ENCODE measurements at regions not wholly inside any gene's neighbourhood (a gene's known extent, or its start where the extent isn't known, plus 50 kb on each side); places are given as distances from the start of the nearest gene placed in this dataset.

DNA sequence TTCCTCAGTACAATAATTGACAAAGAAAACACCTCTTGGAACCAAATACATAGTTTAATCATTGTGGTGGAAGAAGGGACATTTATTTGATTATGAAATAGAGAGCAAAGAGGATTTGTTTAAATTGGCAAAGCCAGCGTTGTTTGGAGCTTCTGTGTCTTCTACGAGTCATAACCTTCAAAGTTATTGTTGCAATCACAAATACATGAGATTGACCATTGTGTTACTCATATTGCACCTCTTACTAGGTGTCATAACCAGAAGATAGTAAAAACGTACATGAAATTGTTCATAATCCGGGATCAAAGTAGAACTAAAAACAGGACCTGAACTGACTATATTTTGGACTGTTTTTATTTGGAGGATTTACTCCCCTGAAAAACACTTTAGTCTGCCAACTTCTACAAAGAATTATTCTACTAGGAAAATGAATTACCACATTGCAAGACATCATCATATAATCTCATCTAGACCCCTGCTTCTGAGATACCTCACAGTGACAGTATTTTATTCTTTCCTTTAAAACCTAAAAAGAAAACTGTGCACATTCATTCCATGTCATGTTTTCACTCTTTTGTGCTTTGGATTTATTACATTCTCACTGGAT lies 151.7 kb upstream of the KLF7 start:
- Histone ChIP-seq H4K20me1 (ENCODE audit: low read depth) (no peaks in the 10 kb centered on the region), H3K9ac (no peak overlapping the region), H3K36me3 (no peaks in the 10 kb centered on the region), H2AFZ (replicated peaks) (no peak overlapping the region), H3K4me2 (no peak overlapping the region), H3K27ac (no peak overlapping the region), H3K79me2 (ENCODE audit: low read depth) (no peaks in the 10 kb centered on the region), H3K9me3 (ENCODE audit: low read depth) (no peaks in the 10 kb centered on the region), H3K27me3 (no peaks in the 10 kb centered on the region), H3F3A (ENCODE audit: low read depth) (no peaks in the 10 kb centered on the region), H3K4me3 (no peak overlapping the region), H3K4me1 (no peaks in the 10 kb centered on the region)
- Mint-ChIP-seq H3K36me3 (no peaks in the 10 kb centered on the region), H3K9me3 (no peaks in the 10 kb centered on the region), H3K4me1 (peaks cover 20% of the 10 kb centered on the region), H3K27me3 (ENCODE audit: insufficient read depth, low read depth) (peaks cover 5% of the 10 kb centered on the region), H3K27ac (no peak overlapping the region), H3K4me3 (no peak overlapping the region)
- TF ChIP-seq EZH2phosphoT487 (IDR thresholded peaks at IDR 0.05) (no peak), EZH2 (IDR thresholded peaks at IDR 0.05) (no peak)
- TF ChIP-seq, protein P1, sequence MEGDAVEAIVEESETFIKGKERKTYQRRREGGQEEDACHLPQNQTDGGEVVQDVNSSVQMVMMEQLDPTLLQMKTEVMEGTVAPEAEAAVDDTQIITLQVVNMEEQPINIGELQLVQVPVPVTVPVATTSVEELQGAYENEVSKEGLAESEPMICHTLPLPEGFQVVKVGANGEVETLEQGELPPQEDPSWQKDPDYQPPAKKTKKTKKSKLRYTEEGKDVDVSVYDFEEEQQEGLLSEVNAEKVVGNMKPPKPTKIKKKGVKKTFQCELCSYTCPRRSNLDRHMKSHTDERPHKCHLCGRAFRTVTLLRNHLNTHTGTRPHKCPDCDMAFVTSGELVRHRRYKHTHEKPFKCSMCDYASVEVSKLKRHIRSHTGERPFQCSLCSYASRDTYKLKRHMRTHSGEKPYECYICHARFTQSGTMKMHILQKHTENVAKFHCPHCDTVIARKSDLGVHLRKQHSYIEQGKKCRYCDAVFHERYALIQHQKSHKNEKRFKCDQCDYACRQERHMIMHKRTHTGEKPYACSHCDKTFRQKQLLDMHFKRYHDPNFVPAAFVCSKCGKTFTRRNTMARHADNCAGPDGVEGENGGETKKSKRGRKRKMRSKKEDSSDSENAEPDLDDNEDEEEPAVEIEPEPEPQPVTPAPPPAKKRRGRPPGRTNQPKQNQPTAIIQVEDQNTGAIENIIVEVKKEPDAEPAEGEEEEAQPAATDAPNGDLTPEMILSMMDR (IDR thresholded peaks at IDR 0.05), result no peak
- no peak for DNase-seq (ENCODE audit: low spot score)

- no peaks in the 10 kb centered on the region for H3K27me3 ChIP-seq
- no peaks in the 10 kb centered on the region for H4K20me1 ChIP-seq (ENCODE audit: low read depth)
- DNase-seq (ENCODE audit: low spot score), result no peak
- H3K79me2 ChIP-seq (ENCODE audit: low read depth), result no peaks in the 10 kb centered on the region
- H2AFZ ChIP-seq (replicated peaks), result no peak overlapping the region
- H3K4me1 ChIP-seq, result no peaks in the 10 kb centered on the region
- H3K9me3 Mint-ChIP-seq, result no peaks in the 10 kb centered on the region
- no peaks in the 10 kb centered on the region for H3K36me3 ChIP-seq
- H3K4me2 ChIP-seq, result no peak overlapping the region
- H3F3A ChIP-seq (ENCODE audit: low read depth), result no peaks in the 10 kb centered on the region
- no peaks in the 10 kb centered on the region for H3K9me3 ChIP-seq (ENCODE audit: low read depth)
- H3K4me3 ChIP-seq, result no peak overlapping the region
- H3K27me3 Mint-ChIP-seq (ENCODE audit: insufficient read depth, low read depth), result peaks cover 5% of the 10 kb centered on the region
- no peak overlapping the region for H3K9ac ChIP-seq
- no peak overlapping the region for H3K4me3 Mint-ChIP-seq
- no peak for TF ChIP-seq EZH2 (IDR thresholded peaks at IDR 0.05)
- TF ChIP-seq EZH2phosphoT487 (IDR thresholded peaks at IDR 0.05), result no peak
- TF ChIP-seq, protein P1 (IDR thresholded peaks at IDR 0.05), result no peak
- no peaks in the 10 kb centered on the region for H3K36me3 Mint-ChIP-seq
- H3K4me1 Mint-ChIP-seq, result peaks cover 20% of the 10 kb centered on the region
- H3K27ac Mint-ChIP-seq, result no peak overlapping the region
- no peak overlapping the region for H3K27ac ChIP-seq
Observed at GRCh38 chr2:207318181-207318628, 152.5 kb upstream of the KLF7 start.

GRCh38 chr2:207319316-207319715 lies 153.6 kb upstream of the KLF7 start:
- peaks cover 5% of the 10 kb centered on the region for H3K27me3 Mint-ChIP-seq (ENCODE audit: insufficient read depth, low read depth)
- Histone ChIP-seq H4K20me1 (ENCODE audit: low read depth) (no peaks in the 10 kb centered on the region), H3F3A (ENCODE audit: low read depth) (no peaks in the 10 kb centered on the region), H3K4me3 (no peak overlapping the region), H3K79me2 (ENCODE audit: low read depth) (no peaks in the 10 kb centered on the region), H2AFZ (replicated peaks) (no peak overlapping the region), H3K4me1 (no peaks in the 10 kb centered on the region), H3K4me2 (no peak overlapping the region), H3K9me3 (ENCODE audit: low read depth) (no peaks in the 10 kb centered on the region), H3K36me3 (no peaks in the 10 kb centered on the region), H3K27ac (no peak overlapping the region), H3K27me3 (no peaks in the 10 kb centered on the region), H3K9ac (no peak overlapping the region)
- peaks cover 20% of the 10 kb centered on the region for H3K4me1 Mint-ChIP-seq
- TF ChIP-seq EZH2 (IDR thresholded peaks at IDR 0.05) (no peak), EZH2phosphoT487 (IDR thresholded peaks at IDR 0.05) (no peak)
- TF ChIP-seq, protein P1 (IDR thresholded peaks at IDR 0.05), result no peak
- no peaks in the 10 kb centered on the region for H3K36me3 Mint-ChIP-seq
- DNase-seq (ENCODE audit: low spot score), result no peak
- H3K27ac Mint-ChIP-seq, result no peak overlapping the region
- H3K4me3 Mint-ChIP-seq, result no peak overlapping the region
- no peaks in the 10 kb centered on the region for H3K9me3 Mint-ChIP-seq

All from neural progenitor cell (in vitro differentiated cells).